Heart right ventricle (tissue), 16 donors: ENCODE measurements at regions not wholly inside any gene's neighbourhood (a gene's known extent, or its start where the extent isn't known, plus 50 kb on each side); places are given as distances from the start of the nearest gene placed in this dataset.

ENCODE experiments used
- ATAC-seq, 8 donors: fragments of 200-7000 bp; cut with Tn5 transposase; one replicate each; pipeline ENCODE4 v1.9.1; 2020; ENCODE audit warnings: mild to moderate bottlenecking in 8 of 8, moderate library complexity in 8 of 8, moderate number of reproducible peaks in 1 of 8
- DNase-seq, 2 donors: peaks; one replicate each; pipeline ENCODE4 v3.0.0-alpha.2; 2020
- H3K27ac ChIP-seq, 10 donors: fragments of 200-600 bp; sonication (generic) in 2 of 10; one replicate each; pipeline versions ENCODE4 v1.5.0 to v1.8.0; 2020 to 2022; ENCODE audit warnings: mild to moderate bottlenecking in 3 of 10
- H3K27me3 ChIP-seq, 7 donors: fragments of 200-600 bp; one replicate each; pipeline ENCODE4 v1.8.0; 2021 to 2022; ENCODE audit warnings: mild to moderate bottlenecking in 2 of 7
- H3K36me3 ChIP-seq, 9 donors: fragments of 200-600 bp; sonication (generic) in 1 of 9; one replicate each; pipeline versions ENCODE4 v1.5.0 to v1.8.0; 2020 to 2022; ENCODE audit warnings: mild to moderate bottlenecking in 2 of 9
- H3K4me1 ChIP-seq, 9 donors: fragments of 200-600 bp; sonication (generic) in 1 of 9; one replicate each; pipeline versions ENCODE4 v1.5.0 to v1.8.0; 2020 to 2022; ENCODE audit warnings: mild to moderate bottlenecking in 4 of 9
- H3K4me3 ChIP-seq, 10 donors: fragments of 200-600 bp; sonication (generic) in 2 of 10; one replicate each; pipeline versions ENCODE4 v1.5.0 to v1.8.0; 2020 to 2022; ENCODE audit warnings: mild to moderate bottlenecking in 7 of 10, moderate library complexity in 2 of 10
- H3K9me3 ChIP-seq, 11 donors: fragments of 200-600 bp in 10 of 11; sonication (generic) in 2 of 11; one replicate each; pipeline versions ENCODE4 v1.5.0 to v1.8.0; 2013 to 2022; ENCODE audit warnings: mild to moderate bottlenecking in 2 of 11, control low read depth in 1 of 11, moderate library complexity in 1 of 11
- CTCF ChIP-seq, 9 donors: fragments of 200-600 bp; sonication (generic) in 2 of 9; IDR thresholded peaks; one replicate each; pipeline versions ENCODE4 v1.5.0 to v1.8.0; 2021 to 2022; ENCODE audit warnings: antibody characterized with exemption in 9 of 9, mild to moderate bottlenecking in 5 of 9, moderate library complexity in 1 of 9
- WGBS, 2 donors: extraction: QIAGEN DNeasy Blood & Tissue Kit; methylation state at CpG; one replicate each; pipeline ENCODE4 v1.1.7; 2013; ENCODE audit warnings: inconsistent platforms in 1 of 2; 5-methylcytosine and 5-hydroxymethylcytosine counted together
- intact Hi-C, 10 donors: fragments of 100-400 bp; cut with DNase I; formaldehyde crosslinking; loops; one replicate each; pipeline versions ENCODE4 v1.11.1 to v1.14.2; 2022
- donor health status: Arrhythmogenic right ventricular cardiomyopathy.
- donor health status: ischemic (EF 13 %, LVEDD 7.1; RV severe dilation, severe dysfunction).
- donor health status: healthy with polysubstance abuse.
- donor health status: DM: no; HTN: yes; CAD: no.
- donor health status: DM: no; HTN: no; CAD: no.
- donor health status: ischemic (EF 25% LVEDD 6.9; RV normal size, moderate dysfunction).
- donor health status: ischemic (EF 25% LVEDD 5.7; RV mildly dilated, moderate dysfunction).
- donor health status: healthy.
- donor health status: DM: yes; HTN: yes; CAD: no.
- donor health status: Ischemic cardiomyopathy.
- donor health status: ischemic (EF 35%, LVEDD 5.7; RV mildly dilated, moderate dysfunction).
- donor health status: nonischemic (EF 11% LVEDD 7.7; RV severe dilation, severe dysfunction).
- donor health status: DM: yes; HTN: yes; CAD: no.
- donor health status: PGD.
- donor health status: ischemic (EF 29% LVEDD 5.4; RV normal size, mild dysfunction).
- donor health status: nonischemic (EF 23%, LVEDD 6.1; RV moderate dilation, normal function).

GRCh38 chr6:104162036-104162669, 697.6 kb downstream of the HACE1 start:
- H3K4me1 ChIP-seq, result no peaks in the 10 kb centered on the region
- intact Hi-C loops, result no loop called here
- no peak for ATAC-seq
- peaks cover 0 to 34% (median 20%) of the 10 kb centered on the region in 11 donors for H3K9me3 ChIP-seq
- H3K27me3 ChIP-seq, result no peaks in the 10 kb centered on the region
- no peak for DNase-seq
- no peak overlapping the region for H3K27ac ChIP-seq
- H3K4me3 ChIP-seq, result no peak overlapping the region
- no peaks in the 10 kb centered on the region for H3K36me3 ChIP-seq
- no peak for TF ChIP-seq CTCF (IDR thresholded peaks at IDR 0.05)
- 84 to 88% methylated on average over 5 of the region's 5 CpGs for WGBS, 2 donors

GRCh38 chr6:104159045-104159618, 700.6 kb downstream of the HACE1 start:
- no peak for ATAC-seq
- no peak for TF ChIP-seq CTCF (IDR thresholded peaks at IDR 0.05)
- peaks cover 0 to 6% (median 0%) of the 10 kb centered on the region in 11 donors for H3K9me3 ChIP-seq
- H3K4me1 ChIP-seq, result no peaks in the 10 kb centered on the region
- H3K27ac ChIP-seq, result no peak overlapping the region
- 78 to 80% methylated on average over 2 of the region's 2 CpGs for WGBS, 2 donors
- no peaks in the 10 kb centered on the region for H3K27me3 ChIP-seq
- no peak overlapping the region for H3K4me3 ChIP-seq
- intact Hi-C loops, result no loop called here
- H3K36me3 ChIP-seq, result no peaks in the 10 kb centered on the region
- no peak for DNase-seq

GRCh38 chr6:104143757-104144156, 716.0 kb downstream of the HACE1 start:
- DNase-seq (no peak), ATAC-seq (no peak)
- Histone ChIP-seq H3K9me3 (peaks cover 0 to 7% (median 0%) of the 10 kb centered on the region in 11 donors), H3K4me1 (no peaks in the 10 kb centered on the region), H3K27me3 (no peaks in the 10 kb centered on the region), H3K4me3 (no peak overlapping the region), H3K27ac (no peak overlapping the region), H3K36me3 (no peaks in the 10 kb centered on the region)
- WGBS, 2 donors, result 78 to 84% methylated on average over 3 of the region's 3 CpGs
- intact Hi-C loops, result no loop called here
- no peak for TF ChIP-seq CTCF (IDR thresholded peaks at IDR 0.05)

DNA sequence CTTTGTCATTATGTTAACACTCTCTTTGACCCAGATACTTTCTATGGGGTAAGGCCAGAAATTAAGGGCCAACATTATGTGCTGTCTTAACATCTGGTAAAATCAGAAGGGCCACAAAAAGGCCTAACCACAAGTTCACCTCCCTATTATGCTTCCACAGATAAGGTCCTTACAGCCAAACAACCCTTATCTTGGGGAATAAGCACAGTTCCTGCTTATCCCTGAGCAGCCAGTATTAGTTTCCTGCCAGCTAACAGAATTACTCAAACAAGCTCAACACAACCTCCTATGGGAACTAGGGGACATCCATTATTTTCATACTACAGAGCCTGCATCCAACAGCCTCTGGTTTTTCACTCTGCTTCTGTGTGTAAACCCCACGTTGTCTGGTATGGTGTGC, 724.8 kb downstream of the HACE1 start:
- Histone ChIP-seq H3K27me3 (no peaks in the 10 kb centered on the region), H3K4me1 (no peaks in the 10 kb centered on the region), H3K4me3 (no peak overlapping the region), H3K9me3 (peaks cover 0 to 7% (median 0%) of the 10 kb centered on the region in 11 donors), H3K36me3 (no peaks in the 10 kb centered on the region), H3K27ac (no peak overlapping the region)
- no peak for TF ChIP-seq CTCF (IDR thresholded peaks at IDR 0.05)
- no peak for DNase-seq
- no peak for ATAC-seq
- intact Hi-C loops, result no loop called here
- 36 to 53% methylated on average over 1 of the region's 1 CpG for WGBS, 2 donors
